ENCODE measurements at regions not wholly inside any gene's neighbourhood (a gene's known extent, or its start where the extent isn't known, plus 50 kb on each side); places are given as distances from the start of the nearest gene placed in this dataset.

DNA sequence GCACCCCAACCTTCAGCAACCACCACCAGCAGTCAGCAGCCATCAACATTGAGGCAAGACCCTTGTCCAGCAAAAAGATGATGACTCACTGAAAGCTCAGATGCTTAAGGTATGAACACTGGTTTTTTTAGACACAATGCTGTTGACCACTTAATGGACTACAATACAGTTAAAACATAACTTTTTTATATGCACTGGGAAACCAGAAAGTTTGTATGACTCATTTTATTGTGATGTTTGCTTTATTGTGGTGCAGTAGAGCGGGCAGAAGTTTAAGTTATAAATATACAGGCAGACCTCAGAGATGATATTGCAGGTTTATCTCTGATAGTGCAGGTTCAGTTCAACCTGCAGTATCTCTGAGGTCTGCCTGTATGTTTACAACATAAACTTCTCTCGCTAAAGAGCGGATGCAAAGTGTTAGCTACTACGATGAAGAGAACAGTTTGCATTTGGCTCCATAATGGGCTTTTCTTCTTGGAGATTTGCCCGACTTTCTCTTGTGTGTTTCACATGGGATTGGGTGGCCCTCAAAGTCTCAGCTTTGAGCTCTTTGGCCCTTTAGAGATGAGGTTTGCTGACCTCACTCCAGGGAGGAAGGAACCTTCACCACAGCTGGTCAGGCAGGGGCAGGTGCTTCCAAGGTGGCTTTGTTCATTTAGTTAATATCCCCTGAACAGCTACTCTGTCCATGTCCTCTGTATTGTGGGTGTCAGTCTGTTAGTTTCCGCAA lies 84.4 kb upstream of the SHH start:
- no peak overlapping the region for H3K4me3 ChIP-seq
- H3K36me3 ChIP-seq (ENCODE audit: low read depth): no peaks in the 10 kb centered on the region
- H2AFZ ChIP-seq: no peak overlapping the region
- no peak overlapping the region for H3K9ac ChIP-seq
- no peaks in the 10 kb centered on the region for H3K9me3 ChIP-seq (ENCODE audit: low read depth)
- H3K4me1 ChIP-seq (ENCODE audit: insufficient read depth): no peaks in the 10 kb centered on the region
- H3K27ac ChIP-seq: no peak overlapping the region
- no peaks in the 10 kb centered on the region for H3F3A ChIP-seq (ENCODE audit: insufficient read depth)
- H3K4me2 ChIP-seq (ENCODE audit: unreplicated experiment): no peak overlapping the region
- no peaks in the 10 kb centered on the region for H4K20me1 ChIP-seq (ENCODE audit: insufficient read depth)
- H3K9me2 ChIP-seq (ENCODE audit: insufficient read depth): no peaks in the 10 kb centered on the region
- in situ Hi-C loops (cut with MboI): no loop called here
- TF ChIP-seq EZH2phosphoT487 (IDR thresholded peaks at IDR 0.05; ENCODE audit: insufficient read depth, low read depth) (no peak), EZH2 (IDR thresholded peaks at IDR 0.05; ENCODE audit: insufficient read depth, poor library complexity, severe bottlenecking) (no peak)
- H3K27me3 ChIP-seq (replicated peaks; ENCODE audit: insufficient read depth): no peaks in the 10 kb centered on the region
- 22 to 23% methylated on average over 6 of the region's 6 CpGs for WGBS, 2 experiments (ENCODE audit: low coverage in 1 of 2, low lambda C conversion rate in 2 of 2, missing lambda C conversion rate in 2 of 2)
- no peak for DNase-seq
- no peaks in the 10 kb centered on the region for H3K79me2 ChIP-seq (ENCODE audit: insufficient read depth)

DNA sequence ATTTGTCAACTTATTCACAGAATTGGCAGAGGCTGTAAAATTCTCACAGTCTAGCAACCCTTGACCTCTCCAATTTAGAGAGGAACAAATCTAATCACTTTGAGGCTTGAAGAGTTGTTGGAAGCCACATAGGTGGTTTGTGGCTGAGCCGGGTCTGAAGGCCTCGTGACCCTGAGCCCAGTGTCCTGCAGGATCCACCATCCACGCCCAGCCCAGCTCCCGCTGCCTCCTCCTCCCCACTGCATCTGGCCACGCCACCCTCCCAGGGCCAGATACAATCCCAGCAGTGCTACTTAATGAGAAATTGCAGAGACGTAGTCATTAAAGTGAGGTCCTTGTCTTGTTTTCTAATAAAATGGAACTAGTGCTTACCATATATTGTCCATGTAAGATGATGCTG lies 81.4 kb upstream of the SHH start:
- H3K4me2 ChIP-seq (ENCODE audit: unreplicated experiment): no peak overlapping the region
- no peaks in the 10 kb centered on the region for H3K4me1 ChIP-seq (ENCODE audit: insufficient read depth)
- H3K27me3 ChIP-seq (replicated peaks; ENCODE audit: insufficient read depth): no peaks in the 10 kb centered on the region
- TF ChIP-seq EZH2phosphoT487 (IDR thresholded peaks at IDR 0.05; ENCODE audit: insufficient read depth, low read depth) (no peak), EZH2 (IDR thresholded peaks at IDR 0.05; ENCODE audit: insufficient read depth, poor library complexity, severe bottlenecking) (no peak)
- no peak overlapping the region for H3K4me3 ChIP-seq
- WGBS, 2 experiments (ENCODE audit: low coverage in 1 of 2, low lambda C conversion rate in 2 of 2, missing lambda C conversion rate in 2 of 2): 18 to 29% methylated on average over 6 of the region's 6 CpGs
- in situ Hi-C loops (cut with MboI): no loop called here
- H2AFZ ChIP-seq: no peak overlapping the region
- no peaks in the 10 kb centered on the region for H3K79me2 ChIP-seq (ENCODE audit: insufficient read depth)
- no peak overlapping the region for H3K9ac ChIP-seq
- no peaks in the 10 kb centered on the region for H4K20me1 ChIP-seq (ENCODE audit: insufficient read depth)
- H3K27ac ChIP-seq: no peak overlapping the region
- no peaks in the 10 kb centered on the region for H3K9me3 ChIP-seq (ENCODE audit: low read depth)
- DNase-seq: no peak
- no peaks in the 10 kb centered on the region for H3F3A ChIP-seq (ENCODE audit: insufficient read depth)
- no peaks in the 10 kb centered on the region for H3K36me3 ChIP-seq (ENCODE audit: low read depth)
- H3K9me2 ChIP-seq (ENCODE audit: insufficient read depth): no peaks in the 10 kb centered on the region

DNA sequence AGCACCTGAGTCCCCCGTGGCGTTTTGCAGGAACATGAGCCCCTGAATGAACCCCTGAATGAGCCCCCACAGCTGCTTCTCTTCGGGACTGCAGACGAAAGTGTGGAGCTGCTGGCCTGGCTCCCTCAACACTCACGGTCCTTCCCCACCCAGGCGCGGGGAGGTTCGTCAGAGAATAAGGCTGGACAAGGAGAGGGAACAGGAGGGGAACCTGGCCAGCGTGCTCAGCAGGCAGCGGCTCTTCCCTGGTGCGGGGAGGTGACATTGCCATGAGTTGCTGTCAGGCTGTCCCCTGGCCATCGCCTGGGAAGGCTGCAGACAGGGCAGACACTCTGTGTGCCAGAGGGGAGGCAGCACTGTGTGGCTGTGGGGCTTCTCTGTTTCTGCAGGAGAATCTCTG lies 80.9 kb upstream of the SHH start:
- WGBS, 2 experiments (ENCODE audit: low coverage in 1 of 2, low lambda C conversion rate in 2 of 2, missing lambda C conversion rate in 2 of 2): 46 to 53% methylated on average over 12 of the region's 12 CpGs
- H3K9ac ChIP-seq: no peak overlapping the region
- no peak overlapping the region for H2AFZ ChIP-seq
- no peaks in the 10 kb centered on the region for H3K9me2 ChIP-seq (ENCODE audit: insufficient read depth)
- H3K27ac ChIP-seq: no peak overlapping the region
- TF ChIP-seq EZH2phosphoT487 (IDR thresholded peaks at IDR 0.05; ENCODE audit: insufficient read depth, low read depth): no peak
- no peak for TF ChIP-seq EZH2 (IDR thresholded peaks at IDR 0.05; ENCODE audit: insufficient read depth, poor library complexity, severe bottlenecking)
- no peaks in the 10 kb centered on the region for H3F3A ChIP-seq (ENCODE audit: insufficient read depth)
- H3K36me3 ChIP-seq (ENCODE audit: low read depth): no peaks in the 10 kb centered on the region
- no peaks in the 10 kb centered on the region for H3K79me2 ChIP-seq (ENCODE audit: insufficient read depth)
- no peaks in the 10 kb centered on the region for H4K20me1 ChIP-seq (ENCODE audit: insufficient read depth)
- H3K9me3 ChIP-seq (ENCODE audit: low read depth): no peaks in the 10 kb centered on the region
- no peaks in the 10 kb centered on the region for H3K4me1 ChIP-seq (ENCODE audit: insufficient read depth)
- no peaks in the 10 kb centered on the region for H3K27me3 ChIP-seq (replicated peaks; ENCODE audit: insufficient read depth)
- DNase-seq: no peak
- in situ Hi-C loops (cut with MboI): no loop called here
- H3K4me3 ChIP-seq: no peak overlapping the region
- no peak overlapping the region for H3K4me2 ChIP-seq (ENCODE audit: unreplicated experiment)

DNA sequence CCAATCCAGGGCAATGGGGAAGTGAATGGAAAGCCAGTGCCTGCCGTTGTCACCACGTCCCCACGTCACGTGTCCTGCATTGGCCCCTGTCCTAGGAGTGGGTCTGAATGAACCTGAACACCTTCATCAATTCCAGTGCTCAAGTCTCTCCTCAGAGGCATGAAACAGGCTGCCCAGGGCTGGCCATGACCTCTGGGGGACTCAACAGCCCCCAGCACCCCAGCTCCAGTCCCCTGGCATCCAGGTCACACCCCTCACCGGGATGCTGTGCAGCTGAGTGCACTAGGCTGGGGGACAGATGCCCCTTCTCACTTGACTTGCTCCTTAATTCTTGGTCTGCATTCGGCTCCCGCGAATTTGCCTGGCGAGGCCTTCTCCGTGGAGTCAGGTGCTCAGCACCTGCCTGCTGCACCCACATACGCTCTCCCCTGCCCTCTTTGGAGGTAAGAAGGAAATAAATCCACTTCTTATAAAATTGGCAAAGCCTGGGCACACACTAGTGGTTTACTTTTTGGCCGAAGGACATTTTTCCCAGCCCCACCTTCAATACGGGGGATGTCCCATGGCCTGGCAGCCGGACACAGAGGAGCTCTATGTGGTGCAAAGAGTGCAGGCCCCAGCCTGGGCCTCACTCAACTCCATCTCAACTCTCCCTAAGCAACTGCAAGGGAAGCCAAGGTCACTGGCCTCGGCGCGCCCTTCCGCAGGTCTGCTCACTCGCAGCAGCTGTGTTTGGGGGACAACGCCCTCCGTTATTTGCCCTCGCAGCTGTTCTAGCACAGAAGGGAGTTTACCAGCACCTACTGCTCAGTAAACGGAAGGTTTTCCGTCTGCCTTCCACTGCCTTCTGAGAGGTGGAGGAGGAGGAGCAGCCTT lies 77.6 kb upstream of the SHH start:
- Histone ChIP-seq H4K20me1 (ENCODE audit: insufficient read depth) (no peaks in the 10 kb centered on the region), H3K9me3 (ENCODE audit: low read depth) (no peaks in the 10 kb centered on the region), H3K4me3 (no peak overlapping the region), H3F3A (ENCODE audit: insufficient read depth) (no peaks in the 10 kb centered on the region), H3K4me2 (ENCODE audit: unreplicated experiment) (no peak overlapping the region), H2AFZ (no peak overlapping the region), H3K9me2 (ENCODE audit: insufficient read depth) (no peaks in the 10 kb centered on the region), H3K27ac (no peak overlapping the region), H3K36me3 (ENCODE audit: low read depth) (no peaks in the 10 kb centered on the region), H3K4me1 (ENCODE audit: insufficient read depth) (no peaks in the 10 kb centered on the region), H3K9ac (no peak overlapping the region), H3K79me2 (ENCODE audit: insufficient read depth) (no peaks in the 10 kb centered on the region), H3K27me3 (replicated peaks; ENCODE audit: insufficient read depth) (no peaks in the 10 kb centered on the region)
- WGBS, 2 experiments (ENCODE audit: low coverage in 1 of 2, low lambda C conversion rate in 2 of 2, missing lambda C conversion rate in 2 of 2): 51 to 52% methylated on average over 24 of the region's 24 CpGs
- TF ChIP-seq EZH2phosphoT487 (IDR thresholded peaks at IDR 0.05; ENCODE audit: insufficient read depth, low read depth) (no peak), EZH2 (IDR thresholded peaks at IDR 0.05; ENCODE audit: insufficient read depth, poor library complexity, severe bottlenecking) (no peak)
- in situ Hi-C loops (cut with MboI): no loop called here
- DNase-seq: no peak

All from GM23248 (cell line).